GM23338 (cell line): ENCODE measurements at regions not wholly inside any gene's neighbourhood (a gene's known extent, or its start where the extent isn't known, plus 50 kb on each side); places are given as distances from the start of the nearest gene placed in this dataset.

Experiments used
- ATAC-seq: fragments of 200-7000 bp; cut with Tn5 transposase; 3 replicates; pipeline ENCODE4 v1.9.1; 2020
- DNase-seq: peaks from one replicate; pipeline ENCODE4 v3.0.0-alpha.2; 2015; ENCODE audit warnings: low spot score
- H2AFZ ChIP-seq: fragments of 200-600 bp; sonication (generic); 2 replicates; pipeline ENCODE4 v1.8.0; 2016; ENCODE audit warnings: antibody characterized with exemption, mild to moderate bottlenecking, moderate library complexity
- H3F3A ChIP-seq: fragments of 200-600 bp; sonication (generic); replicated peaks from 2 replicates; pipeline ENCODE4 v1.8.0; 2017; ENCODE audit warnings: antibody characterized with exemption, mixed run types, low read depth
- H3K27ac ChIP-seq: fragments of 200-600 bp; sonication (generic); 2 replicates; pipeline ENCODE4 v1.6.1; 2016; ENCODE audit warnings: low read depth
- H3K27me3 ChIP-seq: fragments of 200-600 bp; sonication (generic); 2 replicates; pipeline ENCODE4 v1.8.0; 2016; ENCODE audit warnings: mild to moderate bottlenecking, mixed run types, moderate library complexity; ENCODE audit not compliant: insufficient read depth
- H3K36me3 ChIP-seq: fragments of 200-600 bp; sonication (generic); 2 replicates; pipeline ENCODE4 v1.8.0; 2016; ENCODE audit warnings: mild to moderate bottlenecking; ENCODE audit not compliant: insufficient read depth
- H3K4me1 ChIP-seq: fragments of 200-600 bp; sonication (generic); 2 replicates; pipeline ENCODE4 v1.8.0; 2016; ENCODE audit warnings: mild to moderate bottlenecking, moderate library complexity; ENCODE audit not compliant: insufficient read depth
- H3K4me2 ChIP-seq: fragments of 200-600 bp; sonication (generic); 2 replicates; pipeline ENCODE4 v1.7.1; 2017; ENCODE audit warnings: mixed run types
- H3K4me3 ChIP-seq: fragments of 200-600 bp; sonication (generic); 2 replicates; pipeline ENCODE4 v1.6.1; 2016; ENCODE audit warnings: mixed run types
- H3K79me2 ChIP-seq: fragments of 200-600 bp; sonication (generic); replicated peaks from 2 replicates; pipeline ENCODE4 v1.8.0; 2017; ENCODE audit warnings: mild to moderate bottlenecking; ENCODE audit not compliant: insufficient read depth
- H3K9me2 ChIP-seq: fragments of 200-600 bp; sonication (generic); 2 replicates; pipeline ENCODE4 v1.8.0; 2017; ENCODE audit not compliant: insufficient read depth
- H4K20me1 ChIP-seq: fragments of 200-600 bp; sonication (generic); replicated peaks from 2 replicates; pipeline ENCODE4 v1.8.0; 2017; ENCODE audit warnings: mild to moderate bottlenecking; ENCODE audit not compliant: insufficient read depth
- H3K27ac Mint-ChIP-seq: 2 replicates; pipeline ENCODE4 v1.8.0; 2020; ENCODE audit warnings: inconsistent platforms, mild to moderate bottlenecking, moderate library complexity, mixed read lengths
- H3K27me3 Mint-ChIP-seq: 3 replicates; pipeline ENCODE4 v1.8.0; 2022; ENCODE audit warnings: low read depth, mild to moderate bottlenecking, moderate library complexity, mixed read lengths, inconsistent platforms; ENCODE audit not compliant: insufficient read depth, poor library complexity
- H3K36me3 Mint-ChIP-seq: 3 replicates; pipeline ENCODE4 v1.8.0; 2021; ENCODE audit warnings: low read depth, mild to moderate bottlenecking, inconsistent platforms, moderate library complexity, mixed read lengths
- H3K4me1 Mint-ChIP-seq: 3 replicates; pipeline ENCODE4 v1.8.0; 2020; ENCODE audit warnings: mild to moderate bottlenecking, inconsistent platforms, mixed read lengths
- H3K4me3 Mint-ChIP-seq: 3 replicates; pipeline ENCODE4 v1.8.0; 2021; ENCODE audit warnings: moderate library complexity, mild to moderate bottlenecking, inconsistent platforms, mixed read lengths
- H3K9me3 Mint-ChIP-seq: 3 replicates; pipeline ENCODE4 v1.8.0; 2020; ENCODE audit warnings: moderate library complexity, mild to moderate bottlenecking, inconsistent platforms, mixed read lengths
- CREB1 ChIP-seq: fragments of 250-450 bp; sonication (Bioruptor Pico); IDR thresholded peaks from 2 replicates; pipeline ENCODE4 v1.5.0; 2020; ENCODE audit warnings: low read depth, mild to moderate bottlenecking, moderate library complexity
- CTCF ChIP-seq, 2 experiments: fragments of 200-600 bp in 1 of 2; sonication (generic) in 1 of 2; conservative IDR thresholded peaks; 2 replicates each; pipeline versions ENCODE4 v1.5.1 to v1.6.1; 2016 to 2017; ENCODE audit warnings: antibody characterized with exemption in 2 of 2, low read depth in 2 of 2, mild to moderate bottlenecking in 2 of 2, moderate library complexity in 1 of 2
- EZH2phosphoT487 ChIP-seq: fragments of 200-600 bp; sonication (generic); IDR thresholded peaks from one replicate; pipeline ENCODE4 v1.8.1; 2018; ENCODE audit warnings: antibody characterized with exemption; ENCODE audit not compliant: unreplicated experiment
- JUNB ChIP-seq: IDR thresholded peaks from one replicate; pipeline ENCODE4 v1.6.1; 2016; ENCODE audit warnings: antibody characterized with exemption; ENCODE audit not compliant: unreplicated experiment
- NANOG ChIP-seq: IDR thresholded peaks from 2 replicates; pipeline ENCODE4 v1.6.1; 2016; ENCODE audit warnings: antibody characterized with exemption, borderline replicate concordance
- STAT1 ChIP-seq: IDR thresholded peaks from one replicate; pipeline ENCODE4 v1.6.1; 2016; ENCODE audit warnings: antibody characterized with exemption; ENCODE audit not compliant: unreplicated experiment
- ZNF114 ChIP-seq: fragments of 250-450 bp; sonication (Bioruptor Pico); IDR thresholded peaks from 2 replicates; pipeline ENCODE4 v1.5.0; 2020; ENCODE audit warnings: mild to moderate bottlenecking, moderate library complexity
- ZNF331 ChIP-seq: fragments of 250-450 bp; sonication (Bioruptor Pico); IDR thresholded peaks from 2 replicates; pipeline ENCODE4 v1.5.0; 2020; ENCODE audit warnings: low read depth, mild to moderate bottlenecking, moderate library complexity
- TF ChIP-seq, protein P1 (sequence below): fragments of 250-450 bp; sonication (Bioruptor Pico); IDR thresholded peaks from 2 replicates; pipeline ENCODE4 v1.5.0; 2020; ENCODE audit warnings: mild to moderate bottlenecking, moderate library complexity
- TF ChIP-seq, protein P2 (sequence below): IDR thresholded peaks from one replicate; pipeline ENCODE4 v1.6.1; 2018; ENCODE audit warnings: antibody characterized with exemption; ENCODE audit not compliant: unreplicated experiment

GRCh38 chrX:68931345-68931744, 102.5 kb downstream of the EFNB1 start:
- Histone ChIP-seq H3K4me2 (no peak overlapping the region), H3K36me3 (no peaks in the 10 kb centered on the region), H3K4me1 (no peaks in the 10 kb centered on the region; the same call in 1 of the 2 replicates), H3F3A (no peaks in the 10 kb centered on the region), H3K4me3 (no peak overlapping the region), H4K20me1 (no peaks in the 10 kb centered on the region), H3K79me2 (no peaks in the 10 kb centered on the region), H3K27me3 (no peaks in the 10 kb centered on the region), H3K9me2 (no peaks in the 10 kb centered on the region), H3K27ac (no peak overlapping the region), H2AFZ (no peak overlapping the region)
- no peaks in the 10 kb centered on the region for H3K36me3 Mint-ChIP-seq
- DNase-seq: no peak
- no peak for ATAC-seq
- H3K4me3 Mint-ChIP-seq: no peak overlapping the region
- no peaks in the 10 kb centered on the region for H3K9me3 Mint-ChIP-seq
- peaks cover 1% of the 10 kb centered on the region for H3K27me3 Mint-ChIP-seq
- TF ChIP-seq JUNB (no peak), CTCF (conservative IDR thresholded peaks at IDR 0.05; ENCODE audit: low read depth in 2 of 2) (no peak), CREB1 (no peak)
- H3K27ac Mint-ChIP-seq: no peak overlapping the region
- H3K4me1 Mint-ChIP-seq: peaks cover 8% of the 10 kb centered on the region

GRCh38 chrX:68930542-68931317, 101.9 kb downstream of the EFNB1 start:
- Mint-ChIP-seq H3K36me3 (no peaks in the 10 kb centered on the region), H3K4me3 (no peak overlapping the region), H3K4me1 (peaks cover 5% of the 10 kb centered on the region), H3K27ac (no peak overlapping the region), H3K9me3 (no peaks in the 10 kb centered on the region), H3K27me3 (peaks cover 1% of the 10 kb centered on the region)
- Histone ChIP-seq H3K79me2 (no peaks in the 10 kb centered on the region), H3F3A (no peaks in the 10 kb centered on the region), H3K9me2 (no peaks in the 10 kb centered on the region), H2AFZ (no peak overlapping the region), H3K4me1 (no peaks in the 10 kb centered on the region; the same call in 1 of the 2 replicates), H3K4me3 (no peak overlapping the region), H3K27ac (no peak overlapping the region), H4K20me1 (no peaks in the 10 kb centered on the region), H3K4me2 (no peak overlapping the region), H3K36me3 (no peaks in the 10 kb centered on the region), H3K27me3 (no peaks in the 10 kb centered on the region)
- DNase-seq (no peak), ATAC-seq (no peak)
- TF ChIP-seq ZNF331 (CRISPR knock-in tag) (no peak), STAT1 (no peak), ZNF114 (CRISPR knock-in tag) (no peak), EZH2phosphoT487 (no peak), NANOG (no peak), JUNB (no peak)
- TF ChIP-seq, protein P1, sequence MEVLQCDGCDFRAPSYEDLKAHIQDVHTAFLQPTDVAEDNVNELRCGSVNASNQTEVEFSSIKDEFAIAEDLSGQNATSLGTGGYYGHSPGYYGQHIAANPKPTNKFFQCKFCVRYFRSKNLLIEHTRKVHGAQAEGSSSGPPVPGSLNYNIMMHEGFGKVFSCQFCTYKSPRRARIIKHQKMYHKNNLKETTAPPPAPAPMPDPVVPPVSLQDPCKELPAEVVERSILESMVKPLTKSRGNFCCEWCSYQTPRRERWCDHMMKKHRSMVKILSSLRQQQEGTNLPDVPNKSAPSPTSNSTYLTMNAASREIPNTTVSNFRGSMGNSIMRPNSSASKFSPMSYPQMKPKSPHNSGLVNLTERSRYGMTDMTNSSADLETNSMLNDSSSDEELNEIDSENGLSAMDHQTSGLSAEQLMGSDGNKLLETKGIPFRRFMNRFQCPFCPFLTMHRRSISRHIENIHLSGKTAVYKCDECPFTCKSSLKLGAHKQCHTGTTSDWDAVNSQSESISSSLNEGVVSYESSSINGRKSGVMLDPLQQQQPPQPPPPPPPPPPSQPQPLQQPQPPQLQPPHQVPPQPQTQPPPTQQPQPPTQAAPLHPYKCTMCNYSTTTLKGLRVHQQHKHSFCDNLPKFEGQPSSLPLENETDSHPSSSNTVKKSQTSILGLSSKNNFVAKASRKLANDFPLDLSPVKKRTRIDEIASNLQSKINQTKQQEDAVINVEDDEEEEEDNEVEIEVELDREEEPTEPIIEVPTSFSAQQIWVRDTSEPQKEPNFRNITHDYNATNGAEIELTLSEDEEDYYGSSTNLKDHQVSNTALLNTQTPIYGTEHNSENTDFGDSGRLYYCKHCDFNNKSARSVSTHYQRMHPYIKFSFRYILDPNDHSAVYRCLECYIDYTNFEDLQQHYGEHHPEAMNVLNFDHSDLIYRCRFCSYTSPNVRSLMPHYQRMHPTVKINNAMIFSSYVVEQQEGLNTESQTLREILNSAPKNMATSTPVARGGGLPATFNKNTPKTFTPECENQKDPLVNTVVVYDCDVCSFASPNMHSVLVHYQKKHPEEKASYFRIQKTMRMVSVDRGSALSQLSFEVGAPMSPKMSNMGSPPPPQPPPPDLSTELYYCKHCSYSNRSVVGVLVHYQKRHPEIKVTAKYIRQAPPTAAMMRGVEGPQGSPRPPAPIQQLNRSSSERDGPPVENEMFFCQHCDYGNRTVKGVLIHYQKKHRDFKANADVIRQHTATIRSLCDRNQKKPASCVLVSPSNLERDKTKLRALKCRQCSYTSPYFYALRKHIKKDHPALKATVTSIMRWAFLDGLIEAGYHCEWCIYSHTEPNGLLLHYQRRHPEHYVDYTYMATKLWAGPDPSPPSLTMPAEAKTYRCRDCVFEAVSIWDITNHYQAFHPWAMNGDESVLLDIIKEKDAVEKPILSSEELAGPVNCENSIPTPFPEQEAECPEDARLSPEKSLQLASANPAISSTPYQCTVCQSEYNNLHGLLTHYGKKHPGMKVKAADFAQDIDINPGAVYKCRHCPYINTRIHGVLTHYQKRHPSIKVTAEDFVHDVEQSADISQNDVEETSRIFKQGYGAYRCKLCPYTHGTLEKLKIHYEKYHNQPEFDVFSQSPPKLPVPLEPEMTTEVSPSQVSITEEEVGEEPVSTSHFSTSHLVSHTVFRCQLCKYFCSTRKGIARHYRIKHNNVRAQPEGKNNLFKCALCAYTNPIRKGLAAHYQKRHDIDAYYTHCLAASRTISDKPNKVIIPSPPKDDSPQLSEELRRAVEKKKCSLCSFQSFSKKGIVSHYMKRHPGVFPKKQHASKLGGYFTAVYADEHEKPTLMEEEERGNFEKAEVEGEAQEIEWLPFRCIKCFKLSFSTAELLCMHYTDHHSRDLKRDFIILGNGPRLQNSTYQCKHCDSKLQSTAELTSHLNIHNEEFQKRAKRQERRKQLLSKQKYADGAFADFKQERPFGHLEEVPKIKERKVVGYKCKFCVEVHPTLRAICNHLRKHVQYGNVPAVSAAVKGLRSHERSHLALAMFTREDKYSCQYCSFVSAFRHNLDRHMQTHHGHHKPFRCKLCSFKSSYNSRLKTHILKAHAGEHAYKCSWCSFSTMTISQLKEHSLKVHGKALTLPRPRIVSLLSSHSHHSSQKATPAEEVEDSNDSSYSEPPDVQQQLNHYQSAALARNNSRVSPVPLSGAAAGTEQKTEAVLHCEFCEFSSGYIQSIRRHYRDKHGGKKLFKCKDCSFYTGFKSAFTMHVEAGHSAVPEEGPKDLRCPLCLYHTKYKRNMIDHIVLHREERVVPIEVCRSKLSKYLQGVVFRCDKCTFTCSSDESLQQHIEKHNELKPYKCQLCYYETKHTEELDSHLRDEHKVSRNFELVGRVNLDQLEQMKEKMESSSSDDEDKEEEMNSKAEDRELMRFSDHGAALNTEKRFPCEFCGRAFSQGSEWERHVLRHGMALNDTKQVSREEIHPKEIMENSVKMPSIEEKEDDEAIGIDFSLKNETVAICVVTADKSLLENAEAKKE (CRISPR knock-in tag): no peak
- TF ChIP-seq, protein P2, sequence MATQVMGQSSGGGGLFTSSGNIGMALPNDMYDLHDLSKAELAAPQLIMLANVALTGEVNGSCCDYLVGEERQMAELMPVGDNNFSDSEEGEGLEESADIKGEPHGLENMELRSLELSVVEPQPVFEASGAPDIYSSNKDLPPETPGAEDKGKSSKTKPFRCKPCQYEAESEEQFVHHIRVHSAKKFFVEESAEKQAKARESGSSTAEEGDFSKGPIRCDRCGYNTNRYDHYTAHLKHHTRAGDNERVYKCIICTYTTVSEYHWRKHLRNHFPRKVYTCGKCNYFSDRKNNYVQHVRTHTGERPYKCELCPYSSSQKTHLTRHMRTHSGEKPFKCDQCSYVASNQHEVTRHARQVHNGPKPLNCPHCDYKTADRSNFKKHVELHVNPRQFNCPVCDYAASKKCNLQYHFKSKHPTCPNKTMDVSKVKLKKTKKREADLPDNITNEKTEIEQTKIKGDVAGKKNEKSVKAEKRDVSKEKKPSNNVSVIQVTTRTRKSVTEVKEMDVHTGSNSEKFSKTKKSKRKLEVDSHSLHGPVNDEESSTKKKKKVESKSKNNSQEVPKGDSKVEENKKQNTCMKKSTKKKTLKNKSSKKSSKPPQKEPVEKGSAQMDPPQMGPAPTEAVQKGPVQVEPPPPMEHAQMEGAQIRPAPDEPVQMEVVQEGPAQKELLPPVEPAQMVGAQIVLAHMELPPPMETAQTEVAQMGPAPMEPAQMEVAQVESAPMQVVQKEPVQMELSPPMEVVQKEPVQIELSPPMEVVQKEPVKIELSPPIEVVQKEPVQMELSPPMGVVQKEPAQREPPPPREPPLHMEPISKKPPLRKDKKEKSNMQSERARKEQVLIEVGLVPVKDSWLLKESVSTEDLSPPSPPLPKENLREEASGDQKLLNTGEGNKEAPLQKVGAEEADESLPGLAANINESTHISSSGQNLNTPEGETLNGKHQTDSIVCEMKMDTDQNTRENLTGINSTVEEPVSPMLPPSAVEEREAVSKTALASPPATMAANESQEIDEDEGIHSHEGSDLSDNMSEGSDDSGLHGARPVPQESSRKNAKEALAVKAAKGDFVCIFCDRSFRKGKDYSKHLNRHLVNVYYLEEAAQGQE: no peak
